Body of pancreas (tissue), 4 donors: ENCODE measurements at regions not wholly inside any gene's neighbourhood (a gene's known extent, or its start where the extent isn't known, plus 50 kb on each side); places are given as distances from the start of the nearest gene placed in this dataset.
"Not testable (repeated sequence)": the region's sequence is repeated elsewhere in the genome, so short reads cannot be mapped to it uniquely, and the experiment has no call there.

Experiments
- ATAC-seq: fragments of 150-250 bp; one replicate; pipeline ENCODE4 v1.9.1; 2016
- DNase-seq, 4 donors: peaks; one replicate each; pipeline ENCODE4 v3.0.0-alpha.2; 2019
- H3K27ac ChIP-seq, 4 donors: fragments of 200-600 bp; sonication (generic); 1 replicate in 3 of 4; 2 replicates in 1 of 4; pipeline versions ENCODE4 v1.5.1 to v1.6.1; 2016 to 2019; ENCODE audit warnings: mild to moderate bottlenecking in 1 of 4, mixed read lengths in 1 of 4, moderate library complexity in 1 of 4
- H3K27me3 ChIP-seq, 2 donors: fragments of 200-600 bp; sonication (generic); one replicate each; pipeline ENCODE4 v1.6.0; 2016; ENCODE audit warnings: mild to moderate bottlenecking in 1 of 2
- H3K36me3 ChIP-seq, 2 donors: fragments of 200-600 bp; sonication (generic); replicated peaks in 1 of 2; 2 replicates each; pipeline ENCODE4 v1.5.1; 2016; ENCODE audit warnings: low read depth in 2 of 2; ENCODE audit not compliant: insufficient read depth in 1 of 2
- H3K4me1 ChIP-seq: fragments of 200-600 bp; sonication (generic); one replicate; pipeline ENCODE4 v1.6.0; 2016
- H3K4me3 ChIP-seq, 2 donors: fragments of 200-600 bp; sonication (generic); 1 replicate in 1 of 2; 2 replicates in 1 of 2; pipeline ENCODE4 v1.5.1; 2016 to 2019
- H3K9me3 ChIP-seq, 3 donors: fragments of 200-600 bp; sonication (generic); 1 replicate in 2 of 3; 2 replicates in 1 of 3; pipeline ENCODE4 v1.5.1; 2016
- CTCF ChIP-seq, 7 experiments: fragments of 450-650 bp in 4 of 7; fragments of 200-600 bp in 3 of 7; sonication (generic) in 3 of 7; IDR thresholded peaks; one replicate each; pipeline ENCODE4 v1.5.1; 2016 to 2019; ENCODE audit warnings: antibody characterized with exemption in 7 of 7
- POLR2A ChIP-seq, 3 donors: fragments of 450-650 bp; IDR thresholded peaks; one replicate each; pipeline ENCODE4 v1.6.1; 2016; ENCODE audit warnings: antibody characterized with exemption in 3 of 3, mild to moderate bottlenecking in 2 of 3
- WGBS, 2 donors: methylation state at CpG; one replicate each; pipeline ENCODE4 v1.1.5; 2017; 5-methylcytosine and 5-hydroxymethylcytosine counted together
- intact Hi-C: fragments of 100-400 bp; cut with DNase I; formaldehyde crosslinking; loops from one replicate; pipeline ENCODE4 v1.15.1; 2023

DNA sequence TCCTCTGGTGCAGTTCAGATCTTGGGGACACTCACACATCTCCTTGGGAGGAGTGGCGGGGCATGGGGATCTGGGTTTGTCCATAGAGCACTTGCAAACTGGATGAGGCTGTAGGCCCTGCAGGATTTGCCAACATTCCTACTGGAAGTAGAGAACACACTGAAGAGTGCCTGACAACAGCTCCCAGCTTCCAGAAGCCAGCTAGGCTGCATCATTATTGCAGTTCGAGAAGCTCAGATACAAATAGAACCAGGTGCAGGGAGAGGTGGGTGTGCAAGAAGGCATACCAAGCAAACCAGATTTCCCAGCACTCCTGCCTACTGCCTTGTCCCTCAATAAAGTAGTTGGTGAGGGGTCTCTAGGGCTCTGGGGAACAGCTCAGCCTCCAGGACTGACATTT is 52.5 kb downstream of the RHOB start:
- DNase-seq, result no peak
- Histone ChIP-seq H3K27me3 (no peaks in the 10 kb centered on the region), H3K9me3 (no peaks in the 10 kb centered on the region), H3K36me3 (no peaks in the 10 kb centered on the region), H3K4me3 (no peak overlapping the region), H3K4me1 (peaks cover 4% of the 10 kb centered on the region), H3K27ac (no peak overlapping the region)
- 67 to 100% methylated on average over 1 to 2 of the region's 2 CpGs for WGBS, 2 donors
- no peak for ATAC-seq
- intact Hi-C loops, result no loop called here
- TF ChIP-seq CTCF (IDR thresholded peaks at IDR 0.05), result no peak
- no peak for TF ChIP-seq POLR2A (IDR thresholded peaks at IDR 0.05)

- H3K36me3 ChIP-seq, result no peaks in the 10 kb centered on the region
- ATAC-seq (no peak), DNase-seq (no peak)
- no peaks in the 10 kb centered on the region for H3K27me3 ChIP-seq
- H3K4me3 ChIP-seq, result no peak overlapping the region
- WGBS, 2 donors, result 67 to 74% methylated on average over 4 of the region's 4 CpGs
- H3K27ac ChIP-seq, result no peak overlapping the region
- TF ChIP-seq CTCF (IDR thresholded peaks at IDR 0.05), result no peak
- no peak for TF ChIP-seq POLR2A (IDR thresholded peaks at IDR 0.05)
- H3K9me3 ChIP-seq, result no peaks in the 10 kb centered on the region
- H3K4me1 ChIP-seq, result peaks cover 4% of the 10 kb centered on the region
- intact Hi-C loops, result no loop called here
These were observed 55.1 kb downstream of the RHOB start for GRCh38 chr2:20501974-20502373.

GRCh38 chr2:20502496-20502895 is 55.6 kb downstream of the RHOB start:
- H3K9me3 ChIP-seq, H3K27ac ChIP-seq, H3K36me3 ChIP-seq, H3K4me3 ChIP-seq, H3K27me3 ChIP-seq, H3K4me1 ChIP-seq, ATAC-seq, DNase-seq, intact Hi-C loops: not testable (repeated sequence)
- WGBS, 2 donors, result 77 to 78% methylated on average over 12 of the region's 12 CpGs

DNA sequence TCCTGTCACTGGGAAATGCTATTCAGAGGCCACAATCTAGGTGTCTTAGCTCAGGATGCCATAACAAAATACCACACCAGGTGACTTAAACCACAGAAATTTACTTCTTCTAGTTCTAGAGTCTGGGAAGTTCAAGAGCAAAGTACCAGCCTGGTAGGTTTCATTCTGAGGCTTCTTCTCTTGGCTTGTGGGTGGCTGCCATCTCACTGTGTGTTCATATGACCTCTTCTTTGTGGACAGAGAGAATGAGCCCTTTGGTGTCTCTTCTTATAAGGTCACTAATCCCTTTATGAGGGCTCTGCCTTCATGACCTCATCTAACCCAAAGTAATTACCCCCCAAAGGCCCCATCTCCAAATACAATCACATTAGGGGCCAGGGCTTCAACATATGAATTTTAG is 57.3 kb downstream of the RHOB start:
- TF ChIP-seq POLR2A (IDR thresholded peaks at IDR 0.05), result no peak
- no peak for TF ChIP-seq CTCF (IDR thresholded peaks at IDR 0.05)
- intact Hi-C loops, result no loop called here
- DNase-seq, result no peak

DNA sequence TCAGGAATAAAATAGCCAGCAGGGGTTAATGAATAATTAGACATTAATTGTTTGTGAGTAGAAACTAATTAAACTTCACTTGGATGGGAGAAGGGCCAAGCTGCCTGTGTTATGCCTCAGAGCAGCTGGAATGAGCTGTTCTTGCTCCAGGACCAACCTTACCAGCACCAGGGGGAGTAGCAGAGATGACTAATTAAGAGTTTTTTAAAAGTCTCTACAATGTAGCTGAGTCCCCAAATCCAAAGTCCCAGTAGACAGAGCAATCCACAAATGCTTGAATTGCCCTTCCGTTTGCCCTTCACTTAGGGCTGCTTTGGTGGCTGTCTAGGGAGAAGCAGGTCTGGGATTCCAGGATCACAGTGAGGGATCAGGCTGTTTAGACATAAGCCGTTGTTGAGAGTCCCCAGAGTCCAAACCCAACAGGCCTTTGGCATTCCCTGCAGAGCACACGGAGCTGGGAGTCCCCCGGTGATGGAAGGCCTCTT is 59.4 kb downstream of the RHOB start:
- Histone ChIP-seq H3K9me3 (no peaks in the 10 kb centered on the region), H3K36me3 (no peaks in the 10 kb centered on the region), H3K4me1 (no peaks in the 10 kb centered on the region), H3K27me3 (no peaks in the 10 kb centered on the region), H3K27ac (no peak overlapping the region), H3K4me3 (no peak overlapping the region)
- intact Hi-C loops, result no loop called here
- DNase-seq, result no peak
- TF ChIP-seq CTCF (IDR thresholded peaks at IDR 0.05) (no peak), POLR2A (IDR thresholded peaks at IDR 0.05) (no peak)
- ATAC-seq, result no peak
- WGBS, 2 donors, result 87 to 93% methylated on average over 3 to 4 of the region's 4 CpGs

More for the DNA sequence above, 57.3 kb downstream of the RHOB start:
- ATAC-seq, result no peak
- Histone ChIP-seq H3K4me3 (no peak overlapping the region), H3K27ac (no peak overlapping the region), H3K36me3 (no peaks in the 10 kb centered on the region), H3K4me1 (peaks cover 4% of the 10 kb centered on the region), H3K27me3 (no peaks in the 10 kb centered on the region), H3K9me3 (no peaks in the 10 kb centered on the region)
